Endothelial cell of umbilical vein (primary cell): ENCODE measurements at regions not wholly inside any gene's neighbourhood (a gene's known extent, or its start where the extent isn't known, plus 50 kb on each side); places are given as distances from the start of the nearest gene placed in this dataset.

ENCODE experiments used
- EZH2 ChIP-seq: IDR thresholded peaks from 2 replicates; pipeline ENCODE4 v1.6.1; 2012; ENCODE audit warnings: borderline replicate concordance, low read depth, mild to moderate bottlenecking, moderate library complexity, low read length, inconsistent platforms; ENCODE audit not compliant: severe bottlenecking
- FOS ChIP-seq: IDR thresholded peaks from 2 replicates; pipeline ENCODE4 v1.6.1; 2011; ENCODE audit warnings: mild to moderate bottlenecking, low read length, moderate library complexity, borderline replicate concordance; ENCODE audit not compliant: insufficient read depth
- GATA2 ChIP-seq: IDR thresholded peaks from 2 replicates; pipeline ENCODE4 v1.7.0; 2011; ENCODE audit warnings: low read depth, mild to moderate bottlenecking, moderate library complexity, mixed read lengths, low read length; ENCODE audit not compliant: insufficient read length, insufficient read depth
- POLR2A ChIP-seq: IDR thresholded peaks from 2 replicates; pipeline ENCODE4 v1.6.1; 2012; ENCODE audit warnings: low read depth, mild to moderate bottlenecking, control low read depth, low read length
- POLR2AphosphoS5 ChIP-seq: IDR thresholded peaks from 2 replicates; pipeline ENCODE4 v1.6.1; 2012; ENCODE audit warnings: low read depth, mild to moderate bottlenecking, control low read depth, low read length, moderate library complexity; ENCODE audit not compliant: insufficient read depth
- TF ChIP-seq, protein P1 (sequence below), 2 donors: IDR thresholded peaks; 1 replicate in 1 of 2; 2 replicates in 1 of 2; pipeline ENCODE4 v1.5.1; 2011; ENCODE audit warnings: low read length in 2 of 2, mild to moderate bottlenecking in 2 of 2, moderate library complexity in 2 of 2, control low read depth in 1 of 2, inconsistent platforms in 1 of 2, low read depth in 1 of 2; ENCODE audit not compliant: insufficient read depth in 1 of 2; ENCODE audit errors: extremely low read depth in 1 of 2

DNA sequence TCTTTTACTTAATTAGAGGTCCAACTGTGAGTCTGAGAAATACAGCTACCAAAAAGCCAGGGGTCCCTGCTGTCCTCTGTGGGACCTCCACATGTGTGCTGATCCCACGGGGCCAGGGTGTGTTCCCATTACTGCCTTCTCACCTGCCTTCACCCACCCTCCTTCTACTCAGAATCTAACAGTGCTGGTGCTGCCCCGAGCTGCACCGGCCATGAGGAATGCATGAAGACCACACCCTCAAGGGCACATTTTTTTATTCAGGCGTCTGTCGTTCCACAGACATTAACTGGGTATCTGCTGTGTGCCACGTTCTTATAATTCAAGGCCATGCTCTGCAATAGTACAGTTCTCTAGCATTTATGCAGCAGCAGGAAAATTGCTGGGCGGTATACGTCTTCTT is 188.5 kb upstream of the PFKP start:
- TF ChIP-seq EZH2 (no peak), POLR2AphosphoS5 (no peak), POLR2A (no peak), GATA2 (no peak), FOS (no peak)
- TF ChIP-seq, protein P1, sequence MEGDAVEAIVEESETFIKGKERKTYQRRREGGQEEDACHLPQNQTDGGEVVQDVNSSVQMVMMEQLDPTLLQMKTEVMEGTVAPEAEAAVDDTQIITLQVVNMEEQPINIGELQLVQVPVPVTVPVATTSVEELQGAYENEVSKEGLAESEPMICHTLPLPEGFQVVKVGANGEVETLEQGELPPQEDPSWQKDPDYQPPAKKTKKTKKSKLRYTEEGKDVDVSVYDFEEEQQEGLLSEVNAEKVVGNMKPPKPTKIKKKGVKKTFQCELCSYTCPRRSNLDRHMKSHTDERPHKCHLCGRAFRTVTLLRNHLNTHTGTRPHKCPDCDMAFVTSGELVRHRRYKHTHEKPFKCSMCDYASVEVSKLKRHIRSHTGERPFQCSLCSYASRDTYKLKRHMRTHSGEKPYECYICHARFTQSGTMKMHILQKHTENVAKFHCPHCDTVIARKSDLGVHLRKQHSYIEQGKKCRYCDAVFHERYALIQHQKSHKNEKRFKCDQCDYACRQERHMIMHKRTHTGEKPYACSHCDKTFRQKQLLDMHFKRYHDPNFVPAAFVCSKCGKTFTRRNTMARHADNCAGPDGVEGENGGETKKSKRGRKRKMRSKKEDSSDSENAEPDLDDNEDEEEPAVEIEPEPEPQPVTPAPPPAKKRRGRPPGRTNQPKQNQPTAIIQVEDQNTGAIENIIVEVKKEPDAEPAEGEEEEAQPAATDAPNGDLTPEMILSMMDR (IDR thresholded peaks at IDR 0.05; ENCODE audit: extremely low read depth in 1 of 2, insufficient read depth in 1 of 2, low read depth in 1 of 2, low read length in 2 of 2), result no peak
